ENCODE measurements at regions not wholly inside any gene's neighbourhood (a gene's known extent, or its start where the extent isn't known, plus 50 kb on each side); places are given as distances from the start of the nearest gene placed in this dataset.

DNA sequence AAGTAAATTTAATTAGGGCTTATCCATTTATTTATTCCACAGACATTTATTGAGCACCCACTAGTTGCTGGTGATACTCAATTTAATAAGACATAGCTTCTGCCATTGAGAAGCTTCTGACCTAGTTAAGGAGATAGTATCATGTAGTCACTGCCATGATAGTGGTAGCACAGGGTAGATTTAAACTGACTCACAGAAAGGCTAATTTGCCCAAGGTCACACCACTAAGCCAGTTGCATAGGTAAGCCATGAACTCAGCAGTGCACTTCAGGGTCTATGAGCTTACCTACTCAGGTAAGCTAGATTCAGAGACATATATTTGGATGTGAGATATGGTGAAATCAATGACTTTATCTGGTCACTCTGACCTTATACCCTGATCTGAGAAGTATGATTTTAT lies 168.4 kb downstream of the TNFSF18 start:
- intact Hi-C loops (cut with micrococcal nuclease), result no loop called here

DNA sequence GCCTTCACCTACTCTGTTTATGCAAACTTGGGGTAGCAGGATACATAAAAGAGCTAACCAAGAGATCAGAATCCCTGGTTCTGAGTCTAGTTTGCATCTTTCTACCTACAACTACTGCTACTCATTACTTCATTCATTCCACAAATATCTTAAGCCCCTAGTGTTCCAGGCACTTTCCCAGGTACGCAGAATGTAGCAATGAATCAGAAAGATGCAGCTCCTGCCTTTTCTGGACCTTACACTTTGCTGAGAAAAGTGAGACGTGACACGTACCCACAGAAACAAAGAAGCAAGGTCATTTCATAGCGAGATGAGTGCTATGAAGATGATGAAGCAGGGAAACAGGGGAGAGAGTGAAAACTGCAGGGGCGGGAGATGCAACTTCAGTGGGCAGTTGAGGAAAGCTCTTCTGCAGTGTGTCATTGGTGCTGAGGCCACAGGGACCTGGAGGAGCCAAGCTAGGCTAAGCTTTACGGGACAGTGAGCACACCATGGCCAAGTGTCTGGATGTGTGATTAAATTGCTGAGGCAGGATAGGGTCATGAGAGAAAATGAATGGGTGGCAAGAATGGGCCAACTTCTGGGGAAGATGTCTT lies 167.9 kb downstream of the TNFSF18 start:
- intact Hi-C loops (cut with micrococcal nuclease), result no loop called here

- intact Hi-C loops (cut with micrococcal nuclease), result no loop called here
These were observed 167.4 kb downstream of the TNFSF18 start for GRCh38 chr1:172883387-172883791.

GRCh38 chr1:172883844-172884243 lies 166.9 kb downstream of the TNFSF18 start:
- intact Hi-C loops (cut with micrococcal nuclease), result loop anchor here (1.0 kb wide), 1 partner anchor 8 kb away; no protein-coding TSS in a partner anchor

- intact Hi-C loops (cut with micrococcal nuclease), result no loop called here
These were observed 165.3 kb downstream of the TNFSF18 start for GRCh38 chr1:172885411-172885810.

DNA sequence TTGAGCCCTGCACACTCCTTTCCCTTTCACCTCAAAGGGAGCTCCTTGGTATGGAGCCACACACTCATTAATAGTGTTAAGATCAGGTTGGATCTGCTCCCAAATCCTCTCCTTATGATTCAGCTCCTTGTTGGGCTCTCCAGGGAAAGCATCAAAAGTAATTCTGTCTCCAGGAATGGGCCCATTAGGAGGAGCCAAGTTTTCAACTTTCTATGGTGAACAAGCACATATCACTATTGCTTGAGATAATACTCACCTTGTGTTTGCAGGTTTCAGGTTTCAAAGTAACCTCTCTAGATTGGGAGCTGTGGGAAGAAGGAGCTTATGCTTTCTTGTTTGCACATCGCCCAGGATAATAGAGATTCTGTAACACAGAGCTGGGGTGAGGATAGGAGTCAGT lies 164.8 kb downstream of the TNFSF18 start:
- intact Hi-C loops (cut with micrococcal nuclease), result no loop called here

DNA sequence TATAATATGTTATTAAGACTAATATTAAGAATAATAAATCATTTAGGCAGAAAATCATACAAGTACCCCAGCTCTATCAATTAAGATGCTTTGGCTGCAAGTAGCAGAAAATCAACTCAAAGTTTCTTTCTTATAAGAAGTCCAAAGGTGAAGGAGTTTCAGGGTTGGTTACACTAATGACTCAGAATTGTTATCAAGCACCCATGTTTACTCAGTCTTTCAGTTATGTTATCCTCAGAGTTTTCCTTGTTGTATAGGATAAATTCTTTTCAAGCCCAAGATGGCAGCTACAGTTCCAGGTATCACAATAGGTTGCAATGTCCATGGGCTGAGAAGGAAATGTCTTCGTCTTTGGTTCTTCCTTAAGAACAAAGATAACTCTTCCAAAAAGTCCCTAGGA lies 163.6 kb downstream of the TNFSF18 start:
- intact Hi-C loops (cut with micrococcal nuclease), result no loop called here

- intact Hi-C loops (cut with micrococcal nuclease), result loop anchor here (10.0 kb wide), 1 partner anchor 312 kb away; the partner anchor contains the start of gene TNFSF4
These were observed 157.4 kb downstream of the TNFSF18 start for GRCh38 chr1:172893146-172893841.

DNA sequence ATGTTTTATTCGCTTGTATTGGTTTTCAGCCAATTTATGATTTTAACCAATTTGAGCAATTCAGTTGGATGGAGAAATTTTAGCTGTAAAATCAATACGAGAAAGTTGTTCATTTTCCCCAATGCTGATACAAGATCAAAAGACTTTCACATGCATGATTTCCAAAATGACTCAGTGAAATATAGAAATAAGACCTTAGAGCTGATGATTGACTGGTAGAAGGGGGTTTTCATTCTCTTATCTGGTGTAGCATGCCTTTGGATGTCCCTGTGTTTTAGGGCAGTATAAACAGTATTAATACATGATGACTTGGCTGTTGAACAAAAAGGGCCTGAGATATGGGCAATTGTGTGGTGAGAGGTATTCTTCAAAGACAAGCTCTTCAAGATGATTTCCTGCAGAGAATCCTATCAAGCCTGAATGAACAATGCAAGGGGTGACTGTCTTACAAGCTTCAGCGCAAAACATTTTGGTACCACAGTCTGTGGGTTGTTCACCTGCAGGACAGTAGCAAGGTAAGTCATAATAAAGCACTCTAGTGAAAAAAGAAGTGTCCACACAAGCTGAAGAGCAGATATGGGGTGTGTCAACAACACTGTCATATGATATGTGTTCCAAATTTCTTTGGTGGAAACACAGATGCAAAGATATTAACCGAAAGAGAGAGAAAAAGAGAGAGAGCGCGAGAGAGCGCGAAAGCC lies 156.2 kb downstream of the TNFSF18 start:
- intact Hi-C loops (cut with micrococcal nuclease), result loop anchor here (1.0 to 10.0 kb wide), 9 partner anchors 23 to 310 kb away; partner anchors contain the start of gene TNFSF4

GRCh38 chr1:172895050-172895460 lies 155.7 kb downstream of the TNFSF18 start:
- intact Hi-C loops (cut with micrococcal nuclease), result loop anchor here (1.0 to 10.0 kb wide), 8 partner anchors 24 to 310 kb away; partner anchors contain the start of gene TNFSF4

GRCh38 chr1:172895761-172896160 lies 155.0 kb downstream of the TNFSF18 start:
- intact Hi-C loops (cut with micrococcal nuclease), result loop anchor here (1.0 to 10.0 kb wide), 8 partner anchors 24 to 309 kb away; partner anchors contain the start of gene TNFSF4

DNA sequence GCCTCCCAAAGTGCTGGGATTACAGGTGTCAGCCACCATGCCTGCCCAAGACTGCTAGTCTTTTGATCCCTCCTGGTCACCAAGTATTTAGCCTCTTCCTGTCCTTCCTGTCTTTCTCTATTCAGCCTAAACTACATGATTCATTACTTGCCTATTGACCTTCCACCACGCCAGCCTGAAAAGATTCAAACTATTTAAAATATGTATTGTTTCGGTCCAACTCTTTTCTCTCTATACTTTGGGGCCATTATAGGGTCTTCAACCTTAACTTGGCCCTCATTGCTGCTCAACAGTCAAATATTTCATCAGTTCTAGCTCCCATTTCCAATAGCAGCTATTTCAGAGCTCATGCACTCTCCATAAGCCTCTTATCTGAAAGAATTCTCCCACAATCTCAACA lies 153.0 kb downstream of the TNFSF18 start:
- intact Hi-C loops (cut with micrococcal nuclease), result loop anchor here (5.0 to 10.0 kb wide), 3 partner anchors 35 to 307 kb away; partner anchors contain the start of gene TNFSF4

DNA sequence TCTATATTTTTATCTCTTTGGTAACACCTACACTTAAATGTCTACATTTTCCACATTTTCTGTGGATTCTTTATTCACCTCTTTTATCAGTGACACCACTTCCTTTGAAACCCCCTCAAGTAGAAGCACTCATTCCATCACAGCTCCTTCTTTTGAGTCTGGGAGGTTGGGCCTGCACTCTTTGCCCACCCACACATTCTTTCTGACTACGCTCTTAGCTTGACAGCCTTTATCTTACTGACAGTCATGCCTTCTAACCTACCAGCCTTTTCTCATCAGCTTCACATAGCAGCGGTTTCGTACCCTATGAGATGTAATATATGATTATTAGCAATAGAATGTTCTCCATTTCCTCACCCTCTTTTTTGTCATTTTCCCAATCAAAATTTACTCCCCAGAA lies 151.9 kb downstream of the TNFSF18 start:
- intact Hi-C loops (cut with micrococcal nuclease), result loop anchor here (5.0 to 10.0 kb wide), 3 partner anchors 33 to 306 kb away; partner anchors contain the start of gene TNFSF4

- intact Hi-C loops (cut with micrococcal nuclease), result no loop called here
These were observed 150.3 kb downstream of the TNFSF18 start for GRCh38 chr1:172900376-172900997.

GRCh38 chr1:172902200-172902599 lies 148.5 kb downstream of the TNFSF18 start:
- intact Hi-C loops (cut with micrococcal nuclease), result no loop called here

DNA sequence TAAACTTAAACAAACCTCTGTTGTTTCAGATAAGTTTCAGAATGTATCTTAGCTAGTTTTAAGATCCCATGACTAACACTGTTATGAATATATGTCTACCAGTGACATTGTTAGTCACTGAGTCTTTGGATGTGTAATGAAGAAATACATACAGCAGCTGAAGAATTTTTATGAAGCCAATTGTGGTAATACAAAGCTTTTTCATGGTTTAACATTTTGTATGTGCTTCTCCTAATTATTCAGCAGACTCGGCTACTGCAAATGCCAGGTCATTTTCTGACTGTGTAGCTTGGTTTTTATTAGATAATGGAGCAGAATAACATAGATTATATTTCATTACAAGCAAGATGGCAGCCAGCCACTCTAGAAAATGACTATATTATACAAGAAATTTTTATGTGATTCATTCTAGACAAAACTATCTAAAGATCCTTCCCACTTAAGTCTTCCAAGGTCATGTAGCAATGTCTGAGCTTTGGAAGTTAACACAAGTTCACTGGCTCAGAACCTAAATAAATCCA lies 147.8 kb downstream of the TNFSF18 start:
- intact Hi-C loops (cut with micrococcal nuclease), result no loop called here

DNA sequence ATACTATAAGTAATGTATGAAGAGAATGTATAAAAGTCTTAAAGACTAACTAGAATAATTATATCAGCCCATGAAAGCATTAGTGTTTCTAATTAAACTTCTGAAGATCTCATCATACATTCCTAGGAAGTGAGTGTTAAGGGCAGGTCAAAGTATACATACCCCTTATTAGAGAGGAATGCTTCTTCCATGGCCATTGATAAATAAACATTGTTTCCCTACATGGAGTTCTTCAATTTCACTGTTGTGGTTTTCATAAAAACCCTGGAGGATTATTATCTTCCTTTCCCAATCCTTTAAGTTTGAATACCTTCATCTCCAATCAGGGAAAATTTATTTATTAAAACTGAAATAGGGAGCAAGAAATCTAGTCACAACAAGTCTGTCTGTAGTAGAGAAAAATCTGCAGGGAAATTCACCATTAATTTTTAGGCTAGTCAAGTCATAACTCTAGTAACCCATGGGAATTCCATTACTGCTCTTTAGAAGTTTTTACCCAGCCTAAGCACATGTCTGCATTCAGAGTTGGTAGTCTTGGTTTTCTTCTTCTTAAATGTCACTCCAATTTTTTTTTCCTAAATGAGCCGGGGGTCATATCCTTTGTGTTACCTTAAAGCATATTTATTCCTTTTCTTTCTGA lies 147.0 kb downstream of the TNFSF18 start:
- intact Hi-C loops (cut with micrococcal nuclease), result no loop called here

DNA sequence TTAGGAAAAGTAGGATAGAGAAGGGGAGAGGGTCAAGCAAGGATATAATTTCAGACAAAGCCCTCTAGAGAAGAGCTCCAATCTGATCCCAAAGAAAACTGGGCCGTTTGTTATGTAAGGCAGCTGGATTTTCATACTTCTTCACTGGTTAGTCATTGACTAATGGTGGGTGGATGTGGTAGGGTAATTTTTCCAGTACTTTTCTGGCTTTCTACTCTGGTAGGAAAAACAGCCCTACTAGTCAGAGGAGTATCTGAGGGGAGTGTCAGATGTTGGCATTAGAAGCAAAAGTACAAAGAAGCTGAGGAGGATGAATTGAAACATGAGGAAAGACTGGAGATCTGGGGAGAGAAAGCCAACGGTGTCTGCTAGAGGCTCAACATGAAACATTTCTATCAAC lies 145.3 kb downstream of the TNFSF18 start:
- intact Hi-C loops (cut with micrococcal nuclease), result loop anchor here (5.0 kb wide), 1 partner anchor 33 kb away; no protein-coding TSS in a partner anchor

GRCh38 chr1:172906778-172907592 lies 143.8 kb downstream of the TNFSF18 start:
- intact Hi-C loops (cut with micrococcal nuclease), result loop anchor here (5.0 kb wide), 1 partner anchor 35 kb away; no protein-coding TSS in a partner anchor
